Astrocyte (in vitro differentiated cells and primary cell): ENCODE measurements at regions not wholly inside any gene's neighbourhood (a gene's known extent, or its start where the extent isn't known, plus 50 kb on each side); places are given as distances from the start of the nearest gene placed in this dataset.

ENCODE experiments used
- EZH2 ChIP-seq: IDR thresholded peaks from 2 replicates; pipeline ENCODE4 v1.6.1; 2012; ENCODE audit warnings: mild to moderate bottlenecking, low read length, inconsistent platforms; ENCODE audit not compliant: insufficient read depth
- TF ChIP-seq, protein P1 (sequence below): IDR thresholded peaks from 2 replicates; pipeline ENCODE4 v1.5.1; 2011; ENCODE audit warnings: low read depth, mild to moderate bottlenecking, inconsistent platforms, low read length, moderate library complexity; ENCODE audit not compliant: insufficient read depth

- TF ChIP-seq, protein P1, sequence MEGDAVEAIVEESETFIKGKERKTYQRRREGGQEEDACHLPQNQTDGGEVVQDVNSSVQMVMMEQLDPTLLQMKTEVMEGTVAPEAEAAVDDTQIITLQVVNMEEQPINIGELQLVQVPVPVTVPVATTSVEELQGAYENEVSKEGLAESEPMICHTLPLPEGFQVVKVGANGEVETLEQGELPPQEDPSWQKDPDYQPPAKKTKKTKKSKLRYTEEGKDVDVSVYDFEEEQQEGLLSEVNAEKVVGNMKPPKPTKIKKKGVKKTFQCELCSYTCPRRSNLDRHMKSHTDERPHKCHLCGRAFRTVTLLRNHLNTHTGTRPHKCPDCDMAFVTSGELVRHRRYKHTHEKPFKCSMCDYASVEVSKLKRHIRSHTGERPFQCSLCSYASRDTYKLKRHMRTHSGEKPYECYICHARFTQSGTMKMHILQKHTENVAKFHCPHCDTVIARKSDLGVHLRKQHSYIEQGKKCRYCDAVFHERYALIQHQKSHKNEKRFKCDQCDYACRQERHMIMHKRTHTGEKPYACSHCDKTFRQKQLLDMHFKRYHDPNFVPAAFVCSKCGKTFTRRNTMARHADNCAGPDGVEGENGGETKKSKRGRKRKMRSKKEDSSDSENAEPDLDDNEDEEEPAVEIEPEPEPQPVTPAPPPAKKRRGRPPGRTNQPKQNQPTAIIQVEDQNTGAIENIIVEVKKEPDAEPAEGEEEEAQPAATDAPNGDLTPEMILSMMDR: no peak
- TF ChIP-seq EZH2: no peak
Observed at GRCh38 chr4:13821522-13821921, 194.0 kb upstream of the BOD1L1 start.
